ENCODE measurements at regions not wholly inside any gene's neighbourhood (a gene's known extent, or its start where the extent isn't known, plus 50 kb on each side); places are given as distances from the start of the nearest gene placed in this dataset.

GRCh38 chr11:115874843-115875242 is 370.6 kb upstream of the CADM1 start:
- TF ChIP-seq CTCF (IDR thresholded peaks at IDR 0.05) (no peak), POLR2A (IDR thresholded peaks at IDR 0.05) (no peak)
